Testis (tissue), 2 donors: ENCODE measurements at regions not wholly inside any gene's neighbourhood (a gene's known extent, or its start where the extent isn't known, plus 50 kb on each side); places are given as distances from the start of the nearest gene placed in this dataset.

Source experiments
- CTCF ChIP-seq, 3 experiments: fragments of 450-650 bp in 2 of 3; fragments of 200-600 bp in 1 of 3; sonication (generic) in 1 of 3; IDR thresholded peaks; one replicate each; pipeline ENCODE4 v1.5.1; 2016 to 2019; ENCODE audit warnings: antibody characterized with exemption in 3 of 3, mild to moderate bottlenecking in 2 of 3, moderate library complexity in 1 of 3
- POLR2A ChIP-seq: fragments of 450-650 bp; IDR thresholded peaks from one replicate; pipeline ENCODE4 v1.6.1; 2017; ENCODE audit warnings: antibody characterized with exemption, mild to moderate bottlenecking, moderate library complexity

- no peak for TF ChIP-seq CTCF (IDR thresholded peaks at IDR 0.05)
- no peak for TF ChIP-seq POLR2A
Measured at GRCh38 chr6:54019860-54020259, 91.4 kb upstream of the MLIP start.
